HS-5 (cell line): ENCODE measurements at regions not wholly inside any gene's neighbourhood (a gene's known extent, or its start where the extent isn't known, plus 50 kb on each side); places are given as distances from the start of the nearest gene placed in this dataset.
A peak's percentile ranks its signal among the peaks of the same experiment; 100 is the strongest.

Source experiments
- DNase-seq: peaks from one replicate; pipeline ENCODE4 v3.0.0-alpha.2; 2012; ENCODE audit warnings: low read depth

GRCh38 chr5:135218790-135219568 lies 180.1 kb downstream of the MACROH2A1 start:
- no peak for DNase-seq

GRCh38 chr5:135218486-135218755 lies 180.6 kb downstream of the MACROH2A1 start:
- no peak for DNase-seq

GRCh38 chr5:135217669-135218485 lies 181.2 kb downstream of the MACROH2A1 start:
- DNase-seq: no peak

GRCh38 chr5:135216471-135217343 lies 182.3 kb downstream of the MACROH2A1 start:
- DNase-seq: no peak

- no peak for DNase-seq
Measured at GRCh38 chr5:135215617-135216470, 181.8 kb upstream of the PITX1 start.

GRCh38 chr5:135214897-135215616 lies 181.0 kb upstream of the PITX1 start:
- DNase-seq: no peak

GRCh38 chr5:135213466-135214239 lies 179.6 kb upstream of the PITX1 start:
- no peak for DNase-seq

- DNase-seq: no peak
Measured at GRCh38 chr5:135213027-135213386, 179.0 kb upstream of the PITX1 start.

- DNase-seq: no peak
Measured at GRCh38 chr5:135212361-135213026, 178.5 kb upstream of the PITX1 start.

GRCh38 chr5:135211791-135212190 lies 177.8 kb upstream of the PITX1 start:
- DNase-seq: no peak

- DNase-seq: no peak
Measured at GRCh38 chr5:135211083-135211790, 177.2 kb upstream of the PITX1 start.

GRCh38 chr5:135210286-135211055 lies 176.4 kb upstream of the PITX1 start:
- DNase-seq: no peak

- DNase-seq: no peak
Measured at GRCh38 chr5:135208903-135209721, 175.1 kb upstream of the PITX1 start.

- DNase-seq: peak; percentile 96
Measured at GRCh38 chr5:135208555-135208902, 174.5 kb upstream of the PITX1 start.

- DNase-seq: no peak
Measured at GRCh38 chr5:135207866-135208265, 173.8 kb upstream of the PITX1 start.

GRCh38 chr5:135206862-135207261 lies 172.8 kb upstream of the PITX1 start:
- no peak for DNase-seq

- peak; percentile 87 for DNase-seq
Measured at GRCh38 chr5:135205632-135206349, 171.8 kb upstream of the PITX1 start.
